ENCODE measurements at regions not wholly inside any gene's neighbourhood (a gene's known extent, or its start where the extent isn't known, plus 50 kb on each side); places are given as distances from the start of the nearest gene placed in this dataset.

DNA sequence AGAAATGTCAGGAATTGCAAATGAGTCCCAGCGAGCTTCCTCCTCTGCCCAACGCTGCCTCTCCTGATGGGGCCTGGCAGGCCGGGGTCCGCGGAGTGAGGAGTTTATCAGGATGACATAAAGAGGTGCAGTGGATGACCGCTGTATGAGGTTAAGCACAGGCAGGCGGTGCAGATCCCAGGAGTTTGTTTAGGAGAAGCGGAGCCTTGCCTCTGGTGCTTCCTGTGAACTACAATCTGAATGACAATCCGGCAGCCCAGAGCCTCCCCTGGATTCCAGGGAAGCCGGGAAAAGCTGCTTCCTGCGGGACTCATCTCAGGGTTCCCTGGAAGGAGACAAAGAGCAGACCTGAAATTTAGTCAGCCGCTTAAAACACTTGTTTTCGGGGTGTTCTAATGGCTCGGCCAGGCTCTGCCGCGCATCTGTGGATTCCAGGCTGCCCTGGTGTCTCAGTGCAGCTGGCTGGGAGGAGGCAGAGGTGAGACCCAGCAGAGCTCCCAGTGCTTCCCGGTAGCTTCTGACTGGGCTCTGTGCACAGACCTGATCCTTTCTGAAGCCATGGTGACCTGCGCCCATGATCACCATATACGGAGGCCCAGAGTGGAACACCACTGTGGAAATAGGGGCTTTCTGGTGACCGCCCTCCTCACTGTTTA is 69.8 kb upstream of the IRX4 start:
- Histone ChIP-seq H3K36me3 (ENCODE audit: insufficient read depth, low read length) (no peaks in the 10 kb centered on the region), H3K9ac (ENCODE audit: low read length) (no peak overlapping the region), H3K4me1 (ENCODE audit: insufficient read depth, low read length) (peaks cover 4% of the 10 kb centered on the region), H3K4me3 (ENCODE audit: low read depth in 1 of 2, low read length in 2 of 2) (no peak overlapping the region), H3K27ac (ENCODE audit: low read depth, low read length) (no peak overlapping the region), H3K27me3 (ENCODE audit: control insufficient read depth in 1 of 2, insufficient read depth in 2 of 2, low read length in 2 of 2) (no peaks in the 10 kb centered on the region), H3K9me3 (ENCODE audit: low read length) (no peaks in the 10 kb centered on the region)

DNA sequence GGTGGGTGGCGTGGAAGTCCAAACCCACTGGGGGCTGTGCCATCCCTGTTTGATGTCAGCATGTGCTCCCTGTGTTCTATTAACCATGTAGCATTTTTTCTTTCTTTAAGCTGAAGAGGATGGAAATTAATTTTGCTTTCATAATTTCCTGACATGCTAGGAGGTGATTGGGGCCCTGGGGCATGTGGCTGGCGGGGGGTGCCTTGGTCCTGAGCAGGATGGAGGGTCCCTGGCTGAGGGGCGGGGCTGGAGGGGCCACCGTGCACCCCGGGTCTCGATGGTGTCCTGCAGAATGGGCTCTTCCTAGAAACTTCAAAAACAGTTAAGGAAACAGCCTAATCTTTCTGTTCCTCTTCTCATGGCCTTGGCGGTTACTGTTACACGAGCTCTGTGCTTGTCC is 69.3 kb upstream of the IRX4 start:
- Histone ChIP-seq H3K4me3 (ENCODE audit: low read depth in 1 of 2, low read length in 2 of 2) (no peak overlapping the region), H3K4me1 (ENCODE audit: insufficient read depth, low read length) (peaks cover 4% of the 10 kb centered on the region), H3K9me3 (ENCODE audit: low read length) (no peaks in the 10 kb centered on the region), H3K36me3 (ENCODE audit: insufficient read depth, low read length) (no peaks in the 10 kb centered on the region), H3K9ac (ENCODE audit: low read length) (no peak overlapping the region), H3K27me3 (ENCODE audit: control insufficient read depth in 1 of 2, insufficient read depth in 2 of 2, low read length in 2 of 2) (no peaks in the 10 kb centered on the region), H3K27ac (ENCODE audit: low read depth, low read length) (no peak overlapping the region)

DNA sequence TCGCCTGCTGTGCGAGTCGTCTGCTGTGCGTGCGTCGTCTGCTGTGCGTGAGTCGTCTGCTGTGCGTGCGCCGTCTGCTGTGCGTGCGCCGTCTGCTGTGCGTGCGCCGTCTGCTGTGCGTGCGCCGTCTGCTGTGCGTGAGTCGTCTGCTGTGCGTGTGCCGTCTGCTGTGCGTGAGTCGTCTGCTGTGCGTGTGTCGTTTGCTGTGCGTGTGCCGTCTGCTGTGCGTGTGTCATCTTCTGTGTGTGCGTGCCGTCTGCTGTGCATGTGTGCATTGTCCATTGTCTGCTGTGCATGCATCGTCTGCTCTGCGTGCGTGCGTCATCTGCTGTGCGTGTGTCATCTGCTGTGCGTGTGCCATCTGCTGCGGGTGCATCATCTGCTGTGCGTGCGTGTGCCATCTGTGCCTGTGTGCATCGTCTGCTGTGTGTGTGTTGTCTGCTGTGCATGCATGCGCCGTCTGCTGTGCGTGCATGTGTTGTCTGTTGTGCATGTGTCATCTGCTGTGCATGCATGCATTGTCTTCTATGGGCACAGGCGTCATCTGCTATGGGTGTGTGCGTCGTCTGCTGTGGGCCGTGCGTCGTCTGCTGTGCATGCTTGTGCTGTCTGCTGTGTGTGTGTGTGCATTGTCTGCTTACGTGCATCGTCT is 68.6 kb upstream of the IRX4 start:
- Histone ChIP-seq H3K4me1 (ENCODE audit: insufficient read depth, low read length) (peaks cover 4% of the 10 kb centered on the region), H3K4me3 (ENCODE audit: low read depth in 1 of 2, low read length in 2 of 2) (no peak overlapping the region), H3K9ac (ENCODE audit: low read length) (no peak overlapping the region), H3K27ac (ENCODE audit: low read depth, low read length) (no peak overlapping the region), H3K9me3 (ENCODE audit: low read length) (no peaks in the 10 kb centered on the region), H3K27me3 (ENCODE audit: control insufficient read depth in 1 of 2, insufficient read depth in 2 of 2, low read length in 2 of 2) (no peaks in the 10 kb centered on the region), H3K36me3 (ENCODE audit: insufficient read depth, low read length) (no peaks in the 10 kb centered on the region)

DNA sequence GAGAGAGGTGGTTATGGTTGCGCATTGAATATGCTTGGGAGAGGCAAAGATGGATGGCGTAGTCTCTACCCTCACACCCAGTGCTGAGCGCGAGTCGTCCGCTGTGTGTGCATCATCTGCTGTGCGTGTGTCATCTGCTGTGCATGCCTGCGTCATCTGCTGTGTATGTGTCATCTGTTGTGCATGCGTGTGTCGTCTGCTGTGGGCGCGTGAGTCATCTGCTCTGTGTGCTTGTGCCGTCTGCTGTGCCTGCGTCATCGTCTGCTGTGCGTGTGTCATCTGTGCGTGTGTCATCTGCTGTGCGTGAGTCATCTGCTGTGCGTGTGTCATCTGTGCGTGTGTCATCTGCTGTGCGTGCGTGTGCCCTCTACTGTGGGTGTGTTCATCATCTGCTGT is 68.0 kb upstream of the IRX4 start:
- Histone ChIP-seq H3K36me3 (ENCODE audit: insufficient read depth, low read length) (no peaks in the 10 kb centered on the region), H3K4me3 (ENCODE audit: low read depth in 1 of 2, low read length in 2 of 2) (no peak overlapping the region), H3K9me3 (ENCODE audit: low read length) (no peaks in the 10 kb centered on the region), H3K27me3 (ENCODE audit: control insufficient read depth in 1 of 2, insufficient read depth in 2 of 2, low read length in 2 of 2) (no peaks in the 10 kb centered on the region), H3K27ac (ENCODE audit: low read depth, low read length) (no peak overlapping the region), H3K4me1 (ENCODE audit: insufficient read depth, low read length) (peaks cover 4% of the 10 kb centered on the region), H3K9ac (ENCODE audit: low read length) (no peak overlapping the region)

DNA sequence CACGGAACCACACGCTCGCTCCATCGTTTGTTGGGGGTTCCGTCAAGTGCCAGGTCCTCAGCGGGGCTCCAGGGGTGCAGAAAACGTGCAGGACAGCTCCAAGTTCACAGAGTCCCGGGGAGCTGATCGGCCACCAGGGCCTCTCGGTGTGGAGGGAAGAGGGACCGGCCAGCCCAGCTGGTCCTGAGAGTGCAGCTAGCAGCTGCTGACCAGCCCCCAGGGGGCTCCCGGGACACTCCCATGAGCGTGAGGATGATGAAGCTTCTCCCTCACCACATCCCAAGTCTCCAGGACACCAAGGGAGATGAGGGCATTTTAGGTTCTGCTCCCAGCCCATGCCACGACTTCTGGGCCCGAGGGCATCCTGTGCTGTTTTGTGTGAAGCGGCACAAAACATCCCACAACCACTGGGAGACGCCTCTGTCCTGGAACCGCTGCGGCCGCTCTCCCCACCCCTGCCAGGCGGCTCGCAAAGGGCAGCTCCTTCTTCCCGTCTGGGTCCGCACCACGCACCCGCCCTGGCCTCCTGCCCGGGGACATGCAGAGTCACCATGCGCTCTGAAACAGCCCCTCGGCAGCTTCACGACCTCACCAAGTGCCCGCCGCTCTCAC is 67.5 kb upstream of the IRX4 start:
- Histone ChIP-seq H3K36me3 (ENCODE audit: insufficient read depth, low read length) (no peaks in the 10 kb centered on the region), H3K4me1 (ENCODE audit: insufficient read depth, low read length) (peaks cover 4% of the 10 kb centered on the region), H3K4me3 (ENCODE audit: low read depth in 1 of 2, low read length in 2 of 2) (no peak overlapping the region), H3K9ac (ENCODE audit: low read length) (no peak overlapping the region), H3K27ac (ENCODE audit: low read depth, low read length) (no peak overlapping the region), H3K27me3 (ENCODE audit: control insufficient read depth in 1 of 2, insufficient read depth in 2 of 2, low read length in 2 of 2) (no peaks in the 10 kb centered on the region), H3K9me3 (ENCODE audit: low read length) (no peaks in the 10 kb centered on the region)

DNA sequence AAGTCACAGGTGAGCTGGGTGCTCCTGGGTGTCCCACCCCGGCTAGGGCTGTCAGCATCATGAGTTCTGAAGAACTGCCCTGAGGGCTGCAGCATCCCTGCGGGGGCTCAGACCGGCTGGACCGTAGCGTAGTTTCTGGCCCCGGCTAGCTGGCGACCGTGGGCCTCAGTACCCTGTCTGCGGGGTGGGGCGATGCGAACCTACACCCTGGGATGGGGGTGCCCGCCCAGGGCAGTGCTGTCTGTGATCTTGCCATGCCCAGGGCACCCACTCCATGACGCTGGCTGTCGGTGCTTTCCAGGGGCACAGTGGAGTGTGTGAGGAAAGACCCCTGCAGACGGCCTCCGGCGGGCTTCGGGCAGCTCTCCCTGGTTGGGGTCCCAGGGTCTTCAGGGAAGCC is 66.5 kb upstream of the IRX4 start:
- H3K9me3 ChIP-seq (ENCODE audit: low read length) = no peaks in the 10 kb centered on the region
- H3K27ac ChIP-seq (ENCODE audit: low read depth, low read length) = no peak overlapping the region
- H3K27me3 ChIP-seq (ENCODE audit: control insufficient read depth in 1 of 2, insufficient read depth in 2 of 2, low read length in 2 of 2) = no peaks in the 10 kb centered on the region
- peaks cover 4% of the 10 kb centered on the region for H3K4me1 ChIP-seq (ENCODE audit: insufficient read depth, low read length)
- H3K4me3 ChIP-seq (ENCODE audit: low read depth in 1 of 2, low read length in 2 of 2) = peak overlapping the region; percentile 20 to 52
- H3K9ac ChIP-seq (ENCODE audit: low read length) = no peak overlapping the region
- H3K36me3 ChIP-seq (ENCODE audit: insufficient read depth, low read length) = no peaks in the 10 kb centered on the region

DNA sequence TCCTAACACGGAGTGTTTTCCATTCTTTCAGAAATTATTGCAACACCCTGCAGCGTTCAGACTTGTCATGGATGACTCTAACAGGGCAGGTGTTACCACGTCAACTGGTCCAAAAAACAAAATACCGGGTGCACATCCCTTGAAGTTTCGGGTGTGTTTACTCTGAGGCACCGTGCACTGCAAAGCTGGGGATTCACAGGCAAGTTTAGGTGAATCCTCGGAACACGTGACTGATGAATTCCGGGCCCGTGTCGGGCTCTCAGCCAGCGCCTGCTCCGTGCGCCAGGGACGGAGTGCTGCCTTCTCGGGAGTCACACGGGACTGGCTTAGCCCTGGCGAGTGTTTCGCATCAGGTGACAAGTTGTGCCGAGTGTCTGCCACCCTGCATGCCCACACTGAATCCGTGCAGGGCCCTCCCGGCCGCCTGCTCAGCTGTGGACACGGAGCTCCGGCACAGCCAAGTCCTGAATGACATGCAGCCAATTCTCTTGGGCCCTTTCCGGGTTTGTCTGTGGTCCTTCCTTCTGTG is 66.0 kb upstream of the IRX4 start:
- no peaks in the 10 kb centered on the region for H3K9me3 ChIP-seq (ENCODE audit: low read length)
- no peaks in the 10 kb centered on the region for H3K27me3 ChIP-seq (ENCODE audit: control insufficient read depth in 1 of 2, insufficient read depth in 2 of 2, low read length in 2 of 2)
- H3K4me1 ChIP-seq (ENCODE audit: insufficient read depth, low read length) = peaks cover 4% of the 10 kb centered on the region
- peak overlapping the region; percentile 20 to 52 for H3K4me3 ChIP-seq (ENCODE audit: low read depth in 1 of 2, low read length in 2 of 2)
- no peaks in the 10 kb centered on the region for H3K36me3 ChIP-seq (ENCODE audit: insufficient read depth, low read length)
- H3K27ac ChIP-seq (ENCODE audit: low read depth, low read length) = no peak overlapping the region
- no peak overlapping the region for H3K9ac ChIP-seq (ENCODE audit: low read length)

DNA sequence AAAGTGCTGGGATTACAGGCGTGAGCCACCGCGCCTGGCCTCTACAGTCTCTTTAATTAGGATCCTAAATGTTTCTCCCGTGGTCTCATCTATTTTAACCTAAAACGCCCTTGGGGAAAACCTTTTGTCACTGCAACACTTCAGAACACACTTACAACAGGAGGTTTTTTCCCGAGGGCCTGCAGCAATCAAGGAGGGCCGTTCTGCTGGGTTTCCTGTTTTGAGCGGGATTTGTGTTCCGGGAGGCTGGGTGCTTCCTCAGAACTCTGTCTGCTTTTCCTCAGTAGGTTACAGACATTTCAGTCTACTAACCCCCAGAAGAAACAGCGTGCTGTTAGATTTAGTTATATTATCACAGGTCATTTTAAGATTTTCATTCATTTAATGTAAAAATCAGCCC is 65.4 kb upstream of the IRX4 start:
- Histone ChIP-seq H3K4me1 (ENCODE audit: insufficient read depth, low read length) (peaks cover 4% of the 10 kb centered on the region), H3K9me3 (ENCODE audit: low read length) (no peaks in the 10 kb centered on the region), H3K27ac (ENCODE audit: low read depth, low read length) (no peak overlapping the region), H3K27me3 (ENCODE audit: control insufficient read depth in 1 of 2, insufficient read depth in 2 of 2, low read length in 2 of 2) (no peaks in the 10 kb centered on the region), H3K36me3 (ENCODE audit: insufficient read depth, low read length) (no peaks in the 10 kb centered on the region), H3K9ac (ENCODE audit: low read length) (no peak overlapping the region), H3K4me3 (ENCODE audit: low read depth in 1 of 2, low read length in 2 of 2) (no peak overlapping the region)

DNA sequence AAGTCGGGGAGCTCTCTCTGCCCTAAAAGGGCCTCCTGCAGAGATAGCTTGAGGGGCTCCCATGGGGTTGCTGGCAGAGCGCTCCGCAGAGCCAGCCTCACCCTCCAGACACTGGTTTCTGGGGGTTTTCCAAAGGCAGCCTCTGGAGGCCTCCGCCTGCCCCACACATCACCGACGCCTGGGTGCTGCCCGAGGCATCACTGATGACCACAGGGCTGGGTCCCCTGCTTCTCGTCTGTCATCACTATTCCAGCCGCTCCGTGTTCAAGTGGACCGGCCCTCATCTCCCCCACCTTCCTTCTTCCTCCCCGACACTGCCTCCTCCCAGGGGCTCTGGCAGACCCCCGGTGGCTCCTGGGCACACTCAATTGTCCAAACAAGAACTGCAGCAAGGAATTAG is 64.1 kb upstream of the IRX4 start:
- H3K36me3 ChIP-seq (ENCODE audit: insufficient read depth, low read length) = no peaks in the 10 kb centered on the region
- no peak overlapping the region for H3K27ac ChIP-seq (ENCODE audit: low read depth, low read length)
- peaks cover 4% of the 10 kb centered on the region for H3K4me1 ChIP-seq (ENCODE audit: insufficient read depth, low read length)
- no peak overlapping the region for H3K4me3 ChIP-seq (ENCODE audit: low read depth in 1 of 2, low read length in 2 of 2)
- no peaks in the 10 kb centered on the region for H3K27me3 ChIP-seq (ENCODE audit: control insufficient read depth in 1 of 2, insufficient read depth in 2 of 2, low read length in 2 of 2)
- no peaks in the 10 kb centered on the region for H3K9me3 ChIP-seq (ENCODE audit: low read length)
- H3K9ac ChIP-seq (ENCODE audit: low read length) = no peak overlapping the region

DNA sequence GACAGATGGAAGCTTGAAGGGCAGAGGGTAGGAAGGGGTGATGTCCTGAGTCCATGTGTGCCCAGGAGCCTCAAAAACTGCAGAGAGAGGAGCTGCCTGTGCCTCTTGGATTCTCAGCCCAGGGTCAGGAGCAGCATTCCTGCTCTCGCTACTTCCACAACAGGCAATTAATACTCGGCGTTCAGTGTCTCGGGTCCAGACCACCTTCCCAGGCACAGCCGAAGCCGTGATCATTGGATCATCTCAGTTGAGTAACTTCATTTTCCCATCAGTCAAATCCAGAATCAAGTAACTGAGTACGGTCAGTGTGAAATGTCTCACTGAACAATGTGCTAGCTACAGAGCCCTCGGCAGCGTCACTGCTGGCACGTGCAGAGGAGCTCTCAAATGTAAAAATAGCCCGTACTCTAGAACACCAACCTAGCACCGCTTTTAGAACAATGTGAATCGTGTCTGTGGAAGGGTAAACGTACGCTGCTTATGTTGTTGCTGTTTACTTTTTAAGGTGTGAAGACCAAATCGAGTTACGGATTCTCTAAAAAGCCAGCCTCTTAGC is 63.5 kb upstream of the IRX4 start:
- no peaks in the 10 kb centered on the region for H3K9me3 ChIP-seq (ENCODE audit: low read length)
- H3K4me1 ChIP-seq (ENCODE audit: insufficient read depth, low read length) = peaks cover 4% of the 10 kb centered on the region
- H3K27me3 ChIP-seq (ENCODE audit: control insufficient read depth in 1 of 2, insufficient read depth in 2 of 2, low read length in 2 of 2) = no peaks in the 10 kb centered on the region
- no peak overlapping the region for H3K27ac ChIP-seq (ENCODE audit: low read depth, low read length)
- H3K36me3 ChIP-seq (ENCODE audit: insufficient read depth, low read length) = no peaks in the 10 kb centered on the region
- no peak overlapping the region for H3K4me3 ChIP-seq (ENCODE audit: low read depth in 1 of 2, low read length in 2 of 2)
- no peak overlapping the region for H3K9ac ChIP-seq (ENCODE audit: low read length)

DNA sequence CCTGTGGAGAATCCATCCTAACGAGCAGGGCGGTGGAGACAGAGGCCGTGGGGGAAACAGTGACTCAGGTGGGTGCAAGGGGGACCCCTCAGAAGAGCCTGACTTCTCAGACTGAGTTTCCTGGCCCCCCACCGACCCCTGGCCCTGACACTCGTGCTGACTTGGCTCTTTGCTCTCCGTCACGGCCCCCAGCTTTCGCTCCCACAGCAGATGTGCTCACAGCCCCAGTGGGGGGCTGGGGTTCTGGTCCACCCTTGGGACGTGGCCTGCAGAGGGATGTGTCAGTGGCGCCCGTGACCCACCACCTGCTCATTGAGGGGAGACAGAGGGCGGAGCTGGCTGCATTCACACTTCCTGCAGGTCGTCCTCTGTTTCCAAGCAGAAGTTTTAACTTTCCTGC is 62.9 kb upstream of the IRX4 start:
- H3K36me3 ChIP-seq (ENCODE audit: insufficient read depth, low read length) = no peaks in the 10 kb centered on the region
- no peaks in the 10 kb centered on the region for H3K9me3 ChIP-seq (ENCODE audit: low read length)
- H3K27ac ChIP-seq (ENCODE audit: low read depth, low read length) = no peak overlapping the region
- no peaks in the 10 kb centered on the region for H3K27me3 ChIP-seq (ENCODE audit: control insufficient read depth in 1 of 2, insufficient read depth in 2 of 2, low read length in 2 of 2)
- H3K4me3 ChIP-seq (ENCODE audit: low read depth in 1 of 2, low read length in 2 of 2) = no peak overlapping the region
- no peak overlapping the region for H3K9ac ChIP-seq (ENCODE audit: low read length)
- H3K4me1 ChIP-seq (ENCODE audit: insufficient read depth, low read length) = peaks cover 4% of the 10 kb centered on the region
